OCI-LY1 (cell line): ENCODE measurements at regions not wholly inside any gene's neighbourhood (a gene's known extent, or its start where the extent isn't known, plus 50 kb on each side); places are given as distances from the start of the nearest gene placed in this dataset.

Source experiments
- EZH2 ChIP-seq: fragments of 200-600 bp; sonication (generic), shearing (Covaris generic); IDR thresholded peaks from 2 replicates; pipeline ENCODE4 v1.8.0; 2017; ENCODE audit warnings: borderline replicate concordance, mixed run types, mild to moderate bottlenecking, antibody characterized with exemption, low read length, moderate library complexity, mixed read lengths
- TF ChIP-seq, protein P1 (sequence below): fragments of 200-600 bp; sonication (generic), shearing (Covaris generic); IDR thresholded peaks from 2 replicates; pipeline ENCODE4 v1.5.1; 2017; ENCODE audit warnings: mild to moderate bottlenecking, antibody characterized with exemption, low read length, moderate library complexity, mixed read lengths

DNA sequence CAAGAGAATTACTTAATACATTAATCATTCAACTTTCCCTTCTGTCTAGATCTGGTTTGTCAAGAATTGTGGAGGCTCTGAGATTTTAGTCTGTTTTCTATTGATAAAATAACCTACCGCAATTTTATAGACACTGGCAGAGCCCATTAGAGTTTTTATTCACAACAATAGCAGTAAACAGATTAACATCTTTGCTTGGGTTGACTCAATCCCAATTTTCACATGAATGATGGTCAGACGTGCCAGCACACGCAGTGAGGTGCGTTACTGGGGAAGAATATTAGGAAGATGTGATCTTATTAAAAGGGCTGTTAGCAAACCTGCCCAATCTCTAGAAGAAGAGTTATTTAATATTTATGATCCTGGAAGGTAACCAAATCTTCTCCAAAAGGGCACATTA is 736.6 kb downstream of the MRPL39 start:
- TF ChIP-seq, protein P1, sequence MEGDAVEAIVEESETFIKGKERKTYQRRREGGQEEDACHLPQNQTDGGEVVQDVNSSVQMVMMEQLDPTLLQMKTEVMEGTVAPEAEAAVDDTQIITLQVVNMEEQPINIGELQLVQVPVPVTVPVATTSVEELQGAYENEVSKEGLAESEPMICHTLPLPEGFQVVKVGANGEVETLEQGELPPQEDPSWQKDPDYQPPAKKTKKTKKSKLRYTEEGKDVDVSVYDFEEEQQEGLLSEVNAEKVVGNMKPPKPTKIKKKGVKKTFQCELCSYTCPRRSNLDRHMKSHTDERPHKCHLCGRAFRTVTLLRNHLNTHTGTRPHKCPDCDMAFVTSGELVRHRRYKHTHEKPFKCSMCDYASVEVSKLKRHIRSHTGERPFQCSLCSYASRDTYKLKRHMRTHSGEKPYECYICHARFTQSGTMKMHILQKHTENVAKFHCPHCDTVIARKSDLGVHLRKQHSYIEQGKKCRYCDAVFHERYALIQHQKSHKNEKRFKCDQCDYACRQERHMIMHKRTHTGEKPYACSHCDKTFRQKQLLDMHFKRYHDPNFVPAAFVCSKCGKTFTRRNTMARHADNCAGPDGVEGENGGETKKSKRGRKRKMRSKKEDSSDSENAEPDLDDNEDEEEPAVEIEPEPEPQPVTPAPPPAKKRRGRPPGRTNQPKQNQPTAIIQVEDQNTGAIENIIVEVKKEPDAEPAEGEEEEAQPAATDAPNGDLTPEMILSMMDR, result no peak
- no peak for TF ChIP-seq EZH2
